Activated naive CD8-positive, alpha-beta T cell (primary cell): ENCODE measurements at regions not wholly inside any gene's neighbourhood (a gene's known extent, or its start where the extent isn't known, plus 50 kb on each side); places are given as distances from the start of the nearest gene placed in this dataset.
"Not testable (repeated sequence)": the region's sequence is repeated elsewhere in the genome, so short reads cannot be mapped to it uniquely, and the experiment has no call there.

Experiments used
- H3K27ac Mint-ChIP-seq: one replicate; pipeline ENCODE4 v1.8.0; 2021; ENCODE audit warnings: mixed read lengths
- H3K27me3 Mint-ChIP-seq: one replicate; pipeline ENCODE4 v1.8.0; 2021; ENCODE audit warnings: mixed read lengths
- H3K36me3 Mint-ChIP-seq: one replicate; pipeline ENCODE4 v1.8.0; 2021; ENCODE audit warnings: mixed read lengths
- H3K4me1 Mint-ChIP-seq: one replicate; pipeline ENCODE4 v1.8.0; 2021; ENCODE audit warnings: low read depth, mixed read lengths
- H3K4me3 Mint-ChIP-seq: one replicate; pipeline ENCODE4 v1.8.0; 2021; ENCODE audit warnings: mild to moderate bottlenecking, mixed read lengths
- H3K9me3 Mint-ChIP-seq: one replicate; pipeline ENCODE4 v1.8.0; 2021; ENCODE audit warnings: low read depth, mixed read lengths

- Mint-ChIP-seq H3K27ac (no peak overlapping the region), H3K4me1 (no peaks in the 10 kb centered on the region), H3K4me3 (no peak overlapping the region), H3K36me3 (no peaks in the 10 kb centered on the region), H3K9me3 (no peaks in the 10 kb centered on the region), H3K27me3 (no peaks in the 10 kb centered on the region)
These were observed 701.9 kb upstream of the MIR17HG start for GRCh38 chr13:90645582-90645981.

GRCh38 chr13:90648497-90648896 lies 699.0 kb upstream of the MIR17HG start:
- peaks cover 16% of the 10 kb centered on the region for H3K9me3 Mint-ChIP-seq
- no peak overlapping the region for H3K27ac Mint-ChIP-seq
- H3K4me1 Mint-ChIP-seq = no peaks in the 10 kb centered on the region
- no peaks in the 10 kb centered on the region for H3K36me3 Mint-ChIP-seq
- H3K27me3 Mint-ChIP-seq = no peaks in the 10 kb centered on the region
- no peak overlapping the region for H3K4me3 Mint-ChIP-seq

DNA sequence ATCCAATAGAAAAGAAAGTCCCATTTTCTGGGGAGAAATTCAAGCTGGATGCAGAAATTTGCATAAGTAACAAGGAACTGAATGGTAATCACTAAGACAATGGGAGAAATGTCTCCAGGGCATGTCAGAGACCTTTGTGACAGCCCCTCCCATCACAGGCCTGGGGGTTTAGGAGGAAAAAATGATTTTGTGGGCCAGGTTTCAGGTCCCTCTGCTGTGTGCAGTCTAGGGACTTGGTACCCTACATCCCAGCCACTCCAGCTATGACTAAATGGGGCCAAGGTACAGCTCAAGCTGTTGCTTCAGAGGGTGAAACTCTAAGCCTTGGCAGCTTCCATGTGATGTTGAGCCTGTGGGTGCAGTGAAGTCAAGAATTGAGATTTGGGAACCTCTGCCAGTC lies 695.5 kb upstream of the MIR17HG start:
- Mint-ChIP-seq H3K27ac (no peak overlapping the region), H3K4me1 (no peaks in the 10 kb centered on the region), H3K9me3 (peaks cover 16% of the 10 kb centered on the region), H3K36me3 (no peaks in the 10 kb centered on the region), H3K27me3 (no peaks in the 10 kb centered on the region), H3K4me3 (no peak overlapping the region)

DNA sequence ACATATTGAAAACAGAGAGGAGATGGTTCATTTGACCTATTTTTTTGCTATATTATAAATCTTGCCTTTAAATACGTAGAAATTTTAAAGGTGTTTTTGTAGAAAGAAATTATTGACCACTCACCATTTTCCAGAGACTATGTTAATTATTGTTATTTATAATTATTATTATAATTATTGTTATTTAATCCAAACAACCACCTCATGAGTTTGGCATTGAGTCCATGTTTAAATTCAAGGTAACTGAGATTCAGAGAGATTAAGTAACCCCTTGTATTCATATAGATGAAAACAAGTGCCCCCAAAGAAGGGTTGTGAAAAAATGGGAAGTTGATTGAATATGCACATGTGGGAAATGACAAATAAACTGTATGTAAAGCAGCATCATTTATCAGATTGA lies 692.5 kb upstream of the MIR17HG start:
- Mint-ChIP-seq H3K4me1 (no peaks in the 10 kb centered on the region), H3K27ac (no peak overlapping the region), H3K9me3 (peaks cover 16% of the 10 kb centered on the region), H3K36me3 (no peaks in the 10 kb centered on the region), H3K4me3 (no peak overlapping the region), H3K27me3 (no peaks in the 10 kb centered on the region)

DNA sequence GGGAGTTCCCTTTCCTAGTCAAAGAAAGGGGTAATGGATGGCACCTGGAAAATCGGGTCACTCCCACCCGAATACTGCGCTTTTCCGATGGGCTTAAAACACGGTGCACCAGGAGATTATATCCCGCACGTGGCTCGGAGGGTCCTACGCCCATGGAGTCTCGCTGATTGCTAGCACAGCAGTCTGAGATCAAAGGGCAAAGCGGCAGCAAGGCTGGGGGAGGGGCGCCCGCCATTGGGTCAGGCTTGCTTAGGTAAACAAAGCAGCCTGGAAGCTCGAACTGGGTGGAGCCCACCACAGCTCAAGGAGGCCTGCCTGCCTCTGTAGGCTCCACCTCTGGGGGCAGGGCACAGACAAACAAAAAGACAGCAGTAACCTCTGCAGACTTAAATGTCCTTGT lies 683.3 kb upstream of the MIR17HG start:
- not testable (repeated sequence) for H3K27ac Mint-ChIP-seq, H3K36me3 Mint-ChIP-seq, H3K9me3 Mint-ChIP-seq, H3K4me1 Mint-ChIP-seq, H3K4me3 Mint-ChIP-seq, H3K27me3 Mint-ChIP-seq

GRCh38 chr13:90673746-90674145 lies 673.7 kb upstream of the MIR17HG start:
- no peak overlapping the region for H3K27ac Mint-ChIP-seq
- no peaks in the 10 kb centered on the region for H3K4me1 Mint-ChIP-seq
- no peaks in the 10 kb centered on the region for H3K36me3 Mint-ChIP-seq
- H3K27me3 Mint-ChIP-seq = no peaks in the 10 kb centered on the region
- H3K9me3 Mint-ChIP-seq = peaks cover 4% of the 10 kb centered on the region
- no peak overlapping the region for H3K4me3 Mint-ChIP-seq

GRCh38 chr13:90675129-90675528 lies 672.4 kb upstream of the MIR17HG start:
- Mint-ChIP-seq H3K4me1 (no peaks in the 10 kb centered on the region), H3K9me3 (peaks cover 4% of the 10 kb centered on the region), H3K4me3 (no peak overlapping the region), H3K27me3 (no peaks in the 10 kb centered on the region), H3K27ac (no peak overlapping the region), H3K36me3 (no peaks in the 10 kb centered on the region)

DNA sequence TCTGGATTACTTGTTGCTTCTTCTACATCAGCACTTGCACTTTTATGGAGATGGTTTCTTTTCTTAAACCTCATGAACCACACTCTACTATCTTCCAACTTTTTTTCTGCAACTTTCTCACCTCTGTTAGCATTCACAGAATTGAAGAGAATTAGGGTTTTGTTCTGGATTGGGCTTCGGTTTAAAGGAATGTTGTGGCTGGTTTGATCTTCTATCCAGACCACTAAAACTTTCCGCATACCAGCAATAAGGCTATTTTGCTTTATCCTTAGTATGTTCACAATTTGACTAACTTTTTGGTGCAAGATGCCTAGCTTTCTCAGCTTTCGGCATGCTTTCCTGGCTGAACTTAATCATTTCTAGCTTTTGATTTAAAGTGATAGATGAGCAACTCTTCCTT lies 666.7 kb upstream of the MIR17HG start:
- Mint-ChIP-seq H3K36me3 (no peaks in the 10 kb centered on the region), H3K27me3 (no peaks in the 10 kb centered on the region), H3K9me3 (no peaks in the 10 kb centered on the region), H3K4me1 (no peaks in the 10 kb centered on the region), H3K27ac (no peak overlapping the region), H3K4me3 (no peak overlapping the region)

DNA sequence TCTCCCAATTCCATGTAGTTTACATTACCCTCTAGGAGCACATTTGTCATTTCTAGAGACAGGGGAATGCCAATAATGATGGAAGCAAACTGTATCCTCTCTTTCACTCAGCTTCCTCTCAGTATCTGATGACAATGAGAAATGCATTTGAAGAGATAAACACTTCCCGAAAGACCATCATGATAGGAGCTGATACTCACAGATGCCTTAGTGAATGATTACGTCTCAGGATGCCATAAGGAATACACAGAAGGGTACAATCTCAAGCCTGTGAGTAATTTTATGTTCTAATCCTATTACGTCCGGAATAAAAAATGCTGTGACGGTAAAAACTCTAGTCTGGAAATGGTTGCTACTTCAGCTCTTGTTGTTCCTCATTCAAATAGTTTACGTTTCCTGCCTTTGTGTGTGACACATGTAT lies 663.8 kb upstream of the MIR17HG start:
- no peaks in the 10 kb centered on the region for H3K4me1 Mint-ChIP-seq
- no peak overlapping the region for H3K4me3 Mint-ChIP-seq
- H3K27ac Mint-ChIP-seq = no peak overlapping the region
- no peaks in the 10 kb centered on the region for H3K36me3 Mint-ChIP-seq
- no peaks in the 10 kb centered on the region for H3K27me3 Mint-ChIP-seq
- no peaks in the 10 kb centered on the region for H3K9me3 Mint-ChIP-seq

GRCh38 chr13:90686442-90686841 lies 661.0 kb upstream of the MIR17HG start:
- Mint-ChIP-seq H3K9me3 (no peaks in the 10 kb centered on the region), H3K4me3 (no peak overlapping the region), H3K27me3 (no peaks in the 10 kb centered on the region), H3K4me1 (no peaks in the 10 kb centered on the region), H3K36me3 (no peaks in the 10 kb centered on the region), H3K27ac (no peak overlapping the region)

DNA sequence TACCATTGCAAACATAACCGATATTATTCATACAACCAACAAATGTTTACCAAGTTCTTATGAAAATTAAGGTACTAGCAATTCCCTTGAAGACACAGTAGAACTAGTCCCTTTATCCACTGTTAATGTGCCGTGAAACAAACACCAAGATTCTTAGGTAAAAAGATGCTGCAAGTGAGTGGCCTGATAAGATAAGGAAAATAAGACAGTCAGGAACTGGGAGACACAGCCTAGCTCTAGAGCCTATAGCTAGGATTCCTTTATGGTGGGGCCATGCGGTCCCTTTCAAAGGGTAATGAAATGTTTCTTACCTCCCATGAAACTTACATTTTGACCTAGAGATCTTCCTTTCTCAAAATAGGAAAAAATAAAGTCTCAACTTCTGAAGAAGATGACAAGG lies 658.4 kb upstream of the MIR17HG start:
- Mint-ChIP-seq H3K36me3 (no peaks in the 10 kb centered on the region), H3K27ac (no peak overlapping the region), H3K9me3 (no peaks in the 10 kb centered on the region), H3K4me1 (no peaks in the 10 kb centered on the region), H3K27me3 (no peaks in the 10 kb centered on the region), H3K4me3 (no peak overlapping the region)

DNA sequence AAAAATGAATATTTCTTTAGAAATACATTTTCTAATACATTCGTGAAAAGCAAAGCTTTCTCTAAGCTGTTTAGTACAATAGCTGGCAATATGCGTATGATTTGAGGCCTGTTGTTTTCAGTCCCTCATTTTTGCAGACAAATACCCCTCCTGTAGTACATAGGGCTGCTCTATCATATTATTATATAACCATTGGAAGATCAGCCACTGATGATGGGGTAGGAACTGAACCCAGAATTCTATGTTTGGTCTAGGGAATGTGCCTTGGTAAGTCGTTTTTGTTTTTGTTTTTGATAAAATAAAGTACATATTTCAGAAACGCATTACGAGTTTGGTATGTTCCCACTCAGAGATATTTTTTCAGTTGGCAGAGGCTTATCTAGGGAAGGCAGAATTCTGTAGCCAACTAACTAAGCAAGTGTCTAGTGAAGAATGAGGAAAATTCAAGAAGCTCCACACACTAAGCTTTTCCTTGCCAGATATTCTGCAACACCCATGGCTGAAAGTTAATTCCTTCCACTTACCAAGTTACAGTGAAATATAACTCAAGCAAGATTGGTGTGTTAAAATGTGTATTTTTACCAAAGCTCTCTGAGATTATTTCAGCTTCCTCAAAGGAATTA lies 656.9 kb upstream of the MIR17HG start:
- H3K4me3 Mint-ChIP-seq = no peak overlapping the region
- no peaks in the 10 kb centered on the region for H3K27me3 Mint-ChIP-seq
- H3K9me3 Mint-ChIP-seq = no peaks in the 10 kb centered on the region
- H3K36me3 Mint-ChIP-seq = no peaks in the 10 kb centered on the region
- H3K27ac Mint-ChIP-seq = no peak overlapping the region
- H3K4me1 Mint-ChIP-seq = no peaks in the 10 kb centered on the region

DNA sequence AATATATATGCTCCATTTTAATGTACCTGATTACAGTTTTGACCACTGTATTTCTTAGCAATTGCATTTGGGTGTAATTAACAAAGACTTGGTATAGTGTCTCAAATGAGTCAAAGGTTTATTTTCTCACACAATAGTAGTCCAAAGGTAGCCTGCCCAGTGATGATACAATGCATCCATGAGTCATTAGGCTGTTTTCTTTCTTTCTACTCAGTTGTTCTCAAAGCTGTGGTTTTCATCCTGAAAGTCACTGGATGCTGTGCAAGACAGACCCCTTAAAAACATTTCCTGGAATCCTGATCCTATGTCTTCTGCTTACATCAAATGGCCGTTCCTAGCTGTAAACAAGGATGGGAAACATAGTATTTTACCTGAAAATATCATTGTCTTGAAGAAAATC lies 651.2 kb upstream of the MIR17HG start:
- no peak overlapping the region for H3K27ac Mint-ChIP-seq
- no peaks in the 10 kb centered on the region for H3K27me3 Mint-ChIP-seq
- H3K9me3 Mint-ChIP-seq = no peaks in the 10 kb centered on the region
- no peaks in the 10 kb centered on the region for H3K36me3 Mint-ChIP-seq
- H3K4me1 Mint-ChIP-seq = no peaks in the 10 kb centered on the region
- H3K4me3 Mint-ChIP-seq = no peak overlapping the region

DNA sequence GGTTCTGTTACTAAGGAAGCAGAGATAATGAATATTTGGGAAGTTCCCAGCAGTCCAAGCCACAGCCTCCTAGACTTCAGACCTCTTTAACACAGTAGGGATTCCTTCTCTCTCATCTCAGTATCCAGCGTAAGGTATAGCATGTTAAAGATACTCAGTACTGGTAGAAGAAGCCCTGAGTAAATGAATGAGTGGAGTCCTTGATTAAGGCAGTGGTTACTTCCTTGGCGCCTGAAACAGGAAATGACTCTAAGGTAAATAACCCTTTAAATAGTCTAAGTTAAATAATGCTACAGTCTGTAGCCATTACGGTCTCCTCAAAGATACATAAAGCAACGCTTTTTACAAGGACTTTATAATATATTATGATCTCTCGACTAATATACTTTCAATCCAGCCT lies 650.8 kb upstream of the MIR17HG start:
- no peak overlapping the region for H3K27ac Mint-ChIP-seq
- H3K4me1 Mint-ChIP-seq = no peaks in the 10 kb centered on the region
- H3K36me3 Mint-ChIP-seq = no peaks in the 10 kb centered on the region
- no peak overlapping the region for H3K4me3 Mint-ChIP-seq
- no peaks in the 10 kb centered on the region for H3K9me3 Mint-ChIP-seq
- no peaks in the 10 kb centered on the region for H3K27me3 Mint-ChIP-seq

DNA sequence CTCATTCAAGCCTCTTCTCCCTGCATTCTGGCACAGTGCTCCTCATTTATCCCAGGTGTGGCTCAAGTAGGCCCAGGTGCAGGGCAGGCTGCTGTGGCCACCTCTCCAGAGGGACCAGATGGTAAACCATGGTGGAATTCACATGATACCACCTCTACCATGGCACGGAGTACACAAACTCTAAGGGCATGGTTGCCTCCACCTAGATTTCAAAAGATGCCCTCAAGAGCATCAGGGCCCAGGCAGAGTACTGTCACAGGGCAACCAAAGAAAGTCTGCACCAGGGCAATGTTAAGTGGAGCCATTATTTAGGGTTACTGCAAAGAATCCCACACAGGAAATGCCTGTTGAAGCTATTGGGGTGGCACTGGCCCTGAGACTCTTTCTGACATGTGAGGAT lies 647.1 kb upstream of the MIR17HG start:
- Mint-ChIP-seq H3K4me1 (no peaks in the 10 kb centered on the region), H3K4me3 (no peak overlapping the region), H3K36me3 (no peaks in the 10 kb centered on the region), H3K9me3 (no peaks in the 10 kb centered on the region), H3K27me3 (no peaks in the 10 kb centered on the region), H3K27ac (no peak overlapping the region)

- Mint-ChIP-seq H3K27ac (no peak overlapping the region), H3K27me3 (no peaks in the 10 kb centered on the region), H3K4me1 (no peaks in the 10 kb centered on the region), H3K9me3 (no peaks in the 10 kb centered on the region), H3K36me3 (no peaks in the 10 kb centered on the region), H3K4me3 (no peak overlapping the region)
These were observed 646.2 kb upstream of the MIR17HG start for GRCh38 chr13:90701264-90701663.
